Stimulated activated CD4-positive, alpha-beta T cell treated with anti-CD3 and anti-CD28 coated beads, Interleukin-4, amount 100 ng/mL, for 48 hours (primary cell): ENCODE measurements at regions not wholly inside any gene's neighbourhood (a gene's known extent, or its start where the extent isn't known, plus 50 kb on each side); places are given as distances from the start of the nearest gene placed in this dataset.
"Not testable (repeated sequence)": the region's sequence is repeated elsewhere in the genome, so short reads cannot be mapped to it uniquely, and the experiment has no call there.

Experiments
- DNase-seq, 2 donors: peaks; one replicate each; pipeline ENCODE4 v3.0.0-alpha.2; 2020; ENCODE audit warnings: low read depth in 2 of 2

GRCh38 chr9:30484690-30485089 is 1899.8 kb upstream of the ACO1 start:
- DNase-seq, result no peak

GRCh38 chr9:30504502-30504905 is 1879.9 kb upstream of the ACO1 start:
- no peak for DNase-seq

DNA sequence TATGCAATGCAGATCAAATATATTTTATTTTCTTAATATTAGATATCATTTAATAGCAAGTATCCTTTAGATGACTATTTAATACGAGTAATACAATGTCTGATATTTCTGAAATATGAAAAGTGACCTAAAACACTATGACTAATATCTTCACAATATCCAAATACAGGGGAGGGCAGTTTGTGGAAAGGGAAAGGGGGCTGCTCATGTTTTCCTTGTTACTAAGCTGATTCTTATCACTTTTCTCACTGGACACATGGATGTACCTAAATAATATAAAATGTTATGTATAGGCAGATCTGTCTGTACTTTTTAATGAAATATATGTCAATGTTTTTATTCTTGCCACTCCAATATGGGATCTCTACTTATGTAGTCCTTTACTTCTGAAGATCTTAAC is 1879.1 kb upstream of the ACO1 start:
- no peak for DNase-seq

DNA sequence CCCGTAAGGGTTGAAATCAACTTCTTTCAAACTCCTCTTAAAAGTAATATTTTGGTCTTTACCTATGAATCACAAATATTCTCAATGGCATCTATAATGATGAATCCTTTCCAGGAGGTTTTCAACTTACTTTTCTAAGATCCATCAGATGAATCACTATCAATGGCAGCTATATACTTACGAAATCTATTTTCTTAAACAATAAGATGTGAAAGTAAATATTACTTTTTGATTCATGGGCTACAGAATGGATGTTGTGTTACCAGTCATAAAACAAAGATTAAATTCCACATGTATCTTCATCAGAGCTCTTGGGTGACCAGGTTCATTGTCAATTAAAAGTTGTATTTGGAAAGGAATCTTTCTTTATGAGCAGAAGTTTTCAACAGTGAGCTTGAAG is 1877.7 kb upstream of the ACO1 start:
- no peak for DNase-seq

DNA sequence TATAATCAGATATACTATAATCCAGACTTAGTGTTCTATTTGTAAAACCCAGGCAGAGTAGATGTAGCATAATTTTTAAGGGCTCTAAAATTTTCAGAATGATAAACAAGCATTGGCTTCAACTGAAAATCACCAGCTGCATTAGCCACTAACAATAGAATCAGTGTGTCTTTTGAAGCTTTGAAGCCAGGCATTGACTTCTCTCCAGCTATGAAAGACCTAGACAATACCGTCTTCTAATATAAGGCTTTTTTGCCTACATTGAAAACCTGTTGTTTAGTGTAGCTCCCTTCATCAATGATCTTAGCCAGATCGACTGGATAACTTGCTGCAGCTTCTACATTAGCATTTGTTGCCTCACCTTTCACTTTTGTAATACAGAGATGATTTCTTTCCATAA is 1877.3 kb upstream of the ACO1 start:
- no peak for DNase-seq

- no peak for DNase-seq
Observed at GRCh38 chr9:30511666-30512065, 1872.8 kb upstream of the ACO1 start.

DNA sequence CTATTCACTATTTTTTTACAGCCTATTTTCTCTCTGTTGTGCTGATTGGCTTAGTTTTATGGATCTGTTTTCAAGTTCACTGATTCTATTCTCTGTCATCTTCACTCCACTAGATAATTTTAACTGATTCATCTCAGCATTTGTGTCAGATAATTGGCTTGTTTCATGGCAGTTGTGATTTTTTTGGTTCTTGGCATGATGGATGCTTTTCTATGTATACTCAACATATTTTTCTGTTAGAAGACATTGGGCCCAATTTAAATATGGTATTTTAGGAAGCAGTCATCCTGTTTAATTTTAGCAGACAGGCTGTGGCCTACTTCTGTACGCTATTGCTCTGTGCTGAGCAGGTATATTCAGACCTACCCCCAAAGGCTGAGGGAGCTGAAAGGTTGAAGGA is 1865.3 kb upstream of the ACO1 start:
- DNase-seq, result no peak

DNA sequence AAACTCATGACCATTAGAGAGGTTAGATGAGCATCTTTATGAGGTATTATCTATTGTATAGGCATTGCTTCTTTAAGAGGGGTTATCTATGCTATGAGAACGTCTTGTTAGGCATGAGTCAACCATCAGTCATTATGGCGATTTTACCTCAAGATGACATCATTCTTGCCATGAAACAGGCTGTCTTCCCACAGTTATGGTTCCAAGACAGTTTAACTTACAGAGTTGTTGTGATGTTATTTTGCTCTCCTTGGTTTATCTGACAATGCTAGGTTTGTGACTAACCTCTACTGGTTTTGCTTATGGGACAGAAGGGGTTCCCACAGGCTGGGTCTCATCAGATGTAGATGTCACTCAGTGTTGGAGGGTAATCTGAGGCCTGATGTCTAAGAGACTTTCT is 1864.7 kb upstream of the ACO1 start:
- no peak for DNase-seq

DNA sequence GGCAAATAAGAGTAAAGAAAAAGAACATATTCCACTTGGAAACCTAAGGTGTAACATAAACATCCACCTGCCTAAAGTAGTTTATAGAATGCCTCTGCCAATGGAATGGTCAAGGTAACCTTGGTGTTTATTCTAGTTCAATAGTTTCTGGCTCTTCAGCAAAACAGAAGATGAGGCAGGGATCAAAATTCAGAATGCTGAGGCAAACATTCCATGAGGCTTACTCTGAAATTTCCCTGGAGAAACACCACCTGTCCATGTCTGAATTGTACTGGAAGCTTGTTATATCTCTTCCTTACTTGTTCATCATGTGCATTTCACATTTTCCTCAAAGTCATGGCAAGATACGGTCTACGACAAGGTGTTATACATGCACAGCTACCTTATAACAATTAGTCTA is 1862.4 kb upstream of the ACO1 start:
- no peak for DNase-seq

DNA sequence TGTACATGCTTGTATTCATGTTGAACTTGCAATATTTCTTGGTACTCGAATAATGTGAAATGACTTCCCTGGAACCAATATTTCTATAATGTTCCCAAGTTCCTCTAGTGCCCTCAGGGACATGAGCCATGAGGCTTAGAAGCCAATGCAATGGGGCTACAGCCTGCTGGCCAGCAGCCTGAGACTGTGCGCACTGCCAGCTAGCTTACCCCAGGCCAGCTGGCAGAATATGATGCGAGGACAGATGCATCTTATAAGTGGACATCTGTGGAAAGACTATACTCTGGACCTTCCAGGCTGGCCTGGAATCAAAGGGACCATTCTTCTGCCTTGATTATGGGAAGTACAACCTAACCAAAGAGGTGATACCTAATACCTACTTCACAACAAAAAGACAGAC is 1862.0 kb upstream of the ACO1 start:
- no peak for DNase-seq

DNA sequence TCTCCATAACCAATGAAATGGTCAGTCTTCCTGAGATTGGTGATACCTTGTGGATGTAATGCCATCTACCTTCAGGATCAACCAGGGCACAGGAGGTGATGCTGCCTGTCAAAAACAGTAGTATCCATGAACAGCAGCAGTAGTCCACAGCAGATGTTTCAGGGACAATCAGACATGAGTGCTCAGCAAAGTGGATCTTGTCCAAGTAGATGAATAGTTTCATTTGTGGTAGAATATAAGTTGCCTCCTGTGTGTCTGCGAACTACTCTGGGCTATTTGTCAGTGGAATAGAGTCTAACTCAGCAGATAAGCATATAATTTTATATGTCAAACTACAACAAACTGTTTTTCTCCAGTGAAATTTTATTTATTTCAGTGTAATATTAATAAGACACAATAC is 1860.1 kb upstream of the ACO1 start:
- no peak for DNase-seq

DNA sequence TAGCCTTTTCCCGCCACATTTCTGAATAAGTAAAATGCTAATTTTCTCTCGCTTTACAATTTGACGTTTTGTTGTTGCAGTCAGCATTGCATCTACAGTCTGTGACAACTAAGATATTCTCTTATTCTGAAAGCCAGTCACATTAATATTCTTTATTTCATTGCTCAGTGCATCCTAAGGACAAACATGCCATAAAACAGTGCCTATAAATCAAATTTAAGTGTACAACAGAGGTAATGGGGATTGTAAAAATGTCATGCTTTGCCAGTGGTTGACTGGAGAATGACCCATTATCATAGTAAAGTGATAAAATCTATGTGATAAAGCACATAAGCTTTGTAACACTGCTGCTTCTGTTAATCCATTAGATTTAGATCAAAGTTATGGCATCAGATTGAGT is 1850.0 kb upstream of the ACO1 start:
- DNase-seq, result no peak

- DNase-seq, result no peak
Observed at GRCh38 chr9:30534896-30535295, 1849.5 kb upstream of the ACO1 start.

DNA sequence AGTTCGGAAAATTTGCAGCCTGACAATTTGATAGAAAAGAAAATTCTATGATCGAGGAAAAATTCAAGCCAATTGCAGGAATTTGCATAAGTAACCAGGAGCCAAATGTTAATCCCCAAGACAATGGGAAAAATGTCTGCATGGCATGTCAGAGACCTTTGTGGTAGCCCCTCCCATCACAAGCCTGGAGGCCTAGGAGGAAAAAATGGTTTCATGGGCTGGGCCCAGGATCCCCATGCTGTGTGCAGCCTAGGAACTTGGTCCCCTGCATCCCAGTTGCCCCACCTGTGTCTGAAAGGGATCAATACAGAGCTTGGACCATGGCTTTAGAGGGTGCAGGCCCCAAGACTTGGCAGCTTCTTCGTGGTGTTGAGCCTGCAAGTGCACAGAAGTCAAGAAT is 1847.9 kb upstream of the ACO1 start:
- no peak for DNase-seq

- not testable (repeated sequence) for DNase-seq
Observed at GRCh38 chr9:30539696-30540095, 1844.7 kb upstream of the ACO1 start.

GRCh38 chr9:30574355-30575151 is 1809.9 kb upstream of the ACO1 start:
- no peak for DNase-seq

DNA sequence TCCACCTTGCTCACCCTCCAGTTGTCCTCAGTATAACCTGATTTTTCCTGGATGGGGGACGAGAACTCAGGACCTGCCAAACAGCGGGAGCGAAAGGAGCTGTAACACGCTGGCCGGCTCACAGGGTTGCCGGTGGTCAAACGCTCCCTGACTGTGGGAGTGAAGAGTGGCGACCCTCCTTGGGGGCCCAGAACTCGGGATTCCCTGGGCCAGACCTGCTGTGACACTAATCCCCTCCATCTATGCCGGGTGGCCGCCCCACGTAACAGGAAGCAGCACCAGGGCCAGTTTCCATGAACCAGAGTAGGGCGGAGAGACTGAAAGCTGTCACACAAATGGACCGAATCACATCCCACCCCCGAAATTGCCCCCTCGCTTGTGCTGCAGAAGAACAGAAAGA is 1809.2 kb upstream of the ACO1 start:
- DNase-seq, result no peak

- no peak for DNase-seq
Observed at GRCh38 chr9:30575691-30576090, 1808.8 kb upstream of the ACO1 start.

DNA sequence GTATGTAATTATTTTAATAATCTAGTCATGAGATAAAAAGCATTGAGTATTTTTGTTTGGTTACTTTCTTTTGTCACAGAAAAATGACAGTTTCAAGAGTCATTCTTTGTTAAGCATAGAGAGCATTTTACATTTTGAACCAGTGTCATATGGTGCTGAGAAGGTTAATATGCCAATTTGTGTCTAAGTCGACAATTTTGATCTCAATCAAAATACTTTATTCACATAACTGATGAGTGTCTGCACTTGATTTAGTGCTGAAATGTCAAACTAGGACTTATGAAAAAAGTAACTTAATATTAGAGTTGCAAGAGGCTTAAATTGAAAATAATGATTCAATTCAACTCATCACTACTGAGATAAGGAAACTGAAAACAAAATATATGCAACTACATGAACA is 1804.6 kb upstream of the ACO1 start:
- no peak for DNase-seq

- DNase-seq, result no peak
Observed at GRCh38 chr9:30582240-30582639, 1802.2 kb upstream of the ACO1 start.

DNA sequence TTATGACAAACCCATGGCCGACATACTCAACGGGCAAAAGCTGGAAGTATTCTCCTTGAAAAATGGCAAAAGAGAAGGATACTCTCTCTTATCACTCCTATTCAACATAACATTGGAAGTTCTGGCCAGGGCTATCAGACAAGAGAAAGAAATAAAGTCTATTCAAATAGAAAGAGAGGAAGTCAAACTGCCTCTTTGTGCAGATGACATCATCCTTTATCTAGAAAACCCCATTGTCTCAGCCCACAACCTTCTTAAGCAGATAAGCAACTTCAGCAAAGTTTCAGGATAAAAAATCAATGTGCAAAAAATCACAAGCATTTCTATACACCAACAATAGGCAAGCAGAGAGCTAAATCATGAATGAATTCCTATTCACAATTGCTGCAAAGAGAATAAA is 1799.9 kb upstream of the ACO1 start:
- no peak for DNase-seq

GRCh38 chr9:30591461-30591860 is 1793.0 kb upstream of the ACO1 start:
- DNase-seq, result no peak

- no peak for DNase-seq
Observed at GRCh38 chr9:30597608-30598007, 1786.8 kb upstream of the ACO1 start.

DNA sequence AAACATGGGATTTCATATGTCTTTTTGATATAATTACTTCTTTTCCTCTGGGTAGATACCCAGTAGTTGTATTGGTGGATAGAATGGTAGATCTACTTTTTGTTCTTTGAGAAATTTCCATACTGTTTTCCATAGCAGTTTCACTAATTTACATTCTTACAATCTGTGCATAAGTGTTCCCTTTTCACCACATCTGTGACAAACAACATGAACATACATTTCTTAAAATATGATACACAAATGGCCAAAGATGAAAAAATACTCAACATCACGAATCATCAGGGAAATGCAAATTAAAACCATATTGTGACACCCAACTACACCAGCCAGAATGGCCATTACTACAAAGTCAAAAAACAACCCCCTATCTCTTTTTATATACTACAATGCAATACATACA is 1778.5 kb upstream of the ACO1 start:
- DNase-seq, result no peak
